Transverse colon (tissue), 4 donors: ENCODE measurements at regions not wholly inside any gene's neighbourhood (a gene's known extent, or its start where the extent isn't known, plus 50 kb on each side); places are given as distances from the start of the nearest gene placed in this dataset.

Source experiments
- DNase-seq: peaks from one replicate; pipeline ENCODE4 v3.0.0-alpha.2; 2019
- H3K27ac ChIP-seq, 4 donors: fragments of 200-600 bp; sonication (generic); 2 replicates each; pipeline ENCODE4 v1.5.1; 2016 to 2018; ENCODE audit warnings: inconsistent platforms in 4 of 4
- H3K27me3 ChIP-seq: fragments of 200-600 bp; sonication (generic); 2 replicates; pipeline ENCODE4 v1.5.1; 2017; ENCODE audit warnings: inconsistent platforms
- H3K36me3 ChIP-seq, 4 donors: fragments of 200-600 bp; sonication (generic); 2 replicates each; pipeline ENCODE4 v1.5.1; 2017 to 2019; ENCODE audit warnings: inconsistent platforms in 4 of 4
- H3K4me1 ChIP-seq, 4 donors: fragments of 200-600 bp; sonication (generic); 2 replicates each; pipeline ENCODE4 v1.5.1; 2017 to 2020; ENCODE audit warnings: inconsistent platforms in 4 of 4
- H3K4me3 ChIP-seq, 4 donors: fragments of 200-600 bp; sonication (generic); 1 replicate in 1 of 4; 2 replicates in 3 of 4; pipeline versions ENCODE4 v1.5.1 to v1.6.1; 2017 to 2019; ENCODE audit warnings: inconsistent platforms in 4 of 4
- H3K9me3 ChIP-seq, 2 donors: fragments of 200-600 bp; sonication (generic); 2 replicates each; pipeline ENCODE4 v1.5.1; 2017 to 2019; ENCODE audit warnings: inconsistent platforms in 2 of 2
- EP300 ChIP-seq: sonication (generic); formaldehyde crosslinking; IDR thresholded peaks from one replicate; pipeline ENCODE4 v1.6.1; 2017; ENCODE audit warnings: antibody characterized with exemption, low read depth
- POLR2A ChIP-seq: fragments of 450-650 bp; IDR thresholded peaks from one replicate; pipeline ENCODE4 v1.6.1; 2016; ENCODE audit warnings: antibody characterized with exemption, mild to moderate bottlenecking, moderate library complexity
- POLR2AphosphoS5 ChIP-seq, 3 donors: sonication (generic); formaldehyde crosslinking; IDR thresholded peaks; one replicate each; pipeline ENCODE4 v1.6.1; 2016; ENCODE audit warnings: antibody characterized with exemption in 3 of 3
- WGBS, 2 donors: methylation state at CpG; one replicate each; pipeline ENCODE4 v1.1.5; 2018; ENCODE audit warnings: low coverage in 1 of 2; 5-methylcytosine and 5-hydroxymethylcytosine counted together
- in situ Hi-C, 4 donors: fragments of 200-750 bp; cut with MboI; loops; one replicate each; pipeline versions ENCODE4 v1.15.0 to v1.15.1; 2017; ENCODE audit warnings: low sequenced_read_pairs in 3 of 4, low pct_ligation_motif_present in 1 of 4, low pct_unique_long_range_greater_than_20kb in 1 of 4
- intact Hi-C: fragments of 100-400 bp; cut with DNase I; formaldehyde crosslinking; loops from one replicate; pipeline ENCODE4 v1.15.1; 2023; ENCODE audit warnings: low total_unique reads
- TF ChIP-seq, protein P1 (sequence below), 5 experiments: fragments of 200-600 bp in 3 of 5; fragments of 450-650 bp in 2 of 5; sonication (generic) in 3 of 5; IDR thresholded peaks; 1 replicate in 2 of 5; 2 replicates in 3 of 5; pipeline ENCODE4 v1.5.1; 2016 to 2017; ENCODE audit warnings: antibody characterized with exemption in 5 of 5, inconsistent platforms in 3 of 5, mild to moderate bottlenecking in 2 of 5, moderate library complexity in 1 of 5

DNA sequence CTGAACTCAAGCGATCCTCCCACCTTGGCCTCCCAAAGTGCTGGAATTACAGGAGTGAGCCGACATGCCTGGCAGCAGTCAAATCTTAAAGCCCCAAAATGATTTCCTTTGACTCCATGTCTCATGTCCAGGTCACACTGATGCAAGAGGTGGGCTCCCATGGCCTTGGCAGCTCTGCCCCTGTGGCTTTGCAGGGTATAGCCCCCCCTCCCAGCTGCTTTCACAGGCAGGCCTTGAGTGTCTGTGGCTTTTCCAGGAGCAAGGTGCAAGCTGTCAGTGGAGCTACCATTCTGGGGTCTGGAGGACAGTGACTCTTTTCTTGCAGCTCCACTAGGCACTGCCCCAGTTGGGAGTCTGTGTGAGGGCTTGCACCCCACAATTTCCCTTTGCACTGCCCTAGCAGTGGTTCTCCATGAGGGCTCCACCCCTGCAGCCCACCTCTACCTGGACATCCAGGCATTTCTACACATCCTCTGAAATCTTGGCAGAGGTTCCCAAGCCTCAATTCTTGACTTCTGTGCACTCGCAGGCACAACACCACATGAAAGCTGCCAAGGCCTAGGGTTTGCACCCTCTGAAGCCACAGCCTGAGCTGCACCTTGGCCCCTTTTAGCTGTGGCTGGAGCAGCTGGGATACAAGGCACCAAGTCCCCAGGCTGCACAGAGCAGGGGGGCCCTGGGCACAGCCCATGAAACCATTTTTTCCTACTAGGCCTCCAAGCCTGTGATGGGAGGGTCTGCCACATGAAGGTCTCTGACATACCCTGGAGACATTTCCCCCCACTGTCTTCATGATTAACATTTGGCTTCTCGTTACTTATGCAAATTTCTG is 79.3 kb upstream of the ARL4D start:
- no peaks in the 10 kb centered on the region for H3K9me3 ChIP-seq
- no peak overlapping the region for H3K4me3 ChIP-seq
- 95 to 100% methylated on average over 1 to 4 of the region's 4 CpGs for WGBS, 2 donors
- no peaks in the 10 kb centered on the region for H3K4me1 ChIP-seq
- intact Hi-C loops (loop anchor here (10.0 kb wide), 1 partner anchor 305 kb away; no protein-coding TSS in a partner anchor), in situ Hi-C loops (loop anchor here in 1 of 4 donors (25.0 kb wide), 2 partner anchors 107 to 482 kb away; partner anchors contain the start of genes AOC2, PSME3 and TMEM106A)
- H3K27ac ChIP-seq: no peak overlapping the region
- H3K36me3 ChIP-seq: no peaks in the 10 kb centered on the region
- DNase-seq: no peak
- H3K27me3 ChIP-seq: no peaks in the 10 kb centered on the region
- TF ChIP-seq POLR2AphosphoS5 (IDR thresholded peaks at IDR 0.05): no peak
- TF ChIP-seq, protein P1, sequence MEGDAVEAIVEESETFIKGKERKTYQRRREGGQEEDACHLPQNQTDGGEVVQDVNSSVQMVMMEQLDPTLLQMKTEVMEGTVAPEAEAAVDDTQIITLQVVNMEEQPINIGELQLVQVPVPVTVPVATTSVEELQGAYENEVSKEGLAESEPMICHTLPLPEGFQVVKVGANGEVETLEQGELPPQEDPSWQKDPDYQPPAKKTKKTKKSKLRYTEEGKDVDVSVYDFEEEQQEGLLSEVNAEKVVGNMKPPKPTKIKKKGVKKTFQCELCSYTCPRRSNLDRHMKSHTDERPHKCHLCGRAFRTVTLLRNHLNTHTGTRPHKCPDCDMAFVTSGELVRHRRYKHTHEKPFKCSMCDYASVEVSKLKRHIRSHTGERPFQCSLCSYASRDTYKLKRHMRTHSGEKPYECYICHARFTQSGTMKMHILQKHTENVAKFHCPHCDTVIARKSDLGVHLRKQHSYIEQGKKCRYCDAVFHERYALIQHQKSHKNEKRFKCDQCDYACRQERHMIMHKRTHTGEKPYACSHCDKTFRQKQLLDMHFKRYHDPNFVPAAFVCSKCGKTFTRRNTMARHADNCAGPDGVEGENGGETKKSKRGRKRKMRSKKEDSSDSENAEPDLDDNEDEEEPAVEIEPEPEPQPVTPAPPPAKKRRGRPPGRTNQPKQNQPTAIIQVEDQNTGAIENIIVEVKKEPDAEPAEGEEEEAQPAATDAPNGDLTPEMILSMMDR (IDR thresholded peaks at IDR 0.05): no peak
- no peak for TF ChIP-seq EP300
- TF ChIP-seq POLR2A: no peak

DNA sequence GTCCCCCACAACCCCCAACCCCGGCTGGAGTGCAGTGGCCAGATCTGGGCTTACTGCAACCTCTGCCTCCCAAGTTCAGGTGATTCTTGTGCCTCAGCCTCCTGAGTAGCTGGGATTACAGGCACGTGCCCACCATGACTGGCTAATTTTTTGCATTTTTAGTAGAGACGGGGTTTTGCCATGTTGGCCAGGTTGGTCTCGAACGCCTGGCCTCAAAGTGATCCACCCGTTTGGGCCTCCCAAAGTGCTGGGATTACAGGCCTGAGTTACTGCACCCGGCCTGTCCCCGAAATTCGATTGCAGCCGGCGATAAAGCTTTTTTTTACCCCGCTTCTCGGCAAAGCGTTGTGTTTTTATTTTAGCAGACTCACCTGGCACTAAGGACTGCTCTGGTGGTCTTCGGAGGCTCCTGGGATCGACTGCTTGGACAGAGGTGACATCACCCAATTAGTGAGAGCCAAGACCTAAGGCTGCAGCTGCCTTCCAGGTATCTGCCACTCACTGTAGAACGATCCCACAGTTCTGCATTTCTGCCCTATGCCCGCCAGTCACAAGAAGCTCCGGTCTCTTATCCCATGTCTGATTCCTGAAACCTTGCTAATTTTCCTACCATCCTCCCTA is 82.2 kb upstream of the ARL4D start:
- WGBS, 2 donors: 68 to 82% methylated on average over 3 to 19 of the region's 19 CpGs
- Histone ChIP-seq H3K9me3 (no peaks in the 10 kb centered on the region), H3K36me3 (no peaks in the 10 kb centered on the region), H3K27me3 (no peaks in the 10 kb centered on the region), H3K4me1 (no peaks in the 10 kb centered on the region), H3K4me3 (no peak overlapping the region), H3K27ac (no peak overlapping the region)
- TF ChIP-seq, protein P1 (IDR thresholded peaks at IDR 0.05): no peak
- TF ChIP-seq POLR2A (no peak), EP300 (no peak), POLR2AphosphoS5 (IDR thresholded peaks at IDR 0.05) (no peak)
- in situ Hi-C loops (loop anchor here in 1 of 4 donors (25.0 kb wide), 2 partner anchors 104 to 479 kb away; partner anchors contain the start of genes AOC2, PSME3 and TMEM106A), intact Hi-C loops (loop anchor here (10.0 kb wide), 1 partner anchor 302 kb away; no protein-coding TSS in a partner anchor)
- DNase-seq: no peak

DNA sequence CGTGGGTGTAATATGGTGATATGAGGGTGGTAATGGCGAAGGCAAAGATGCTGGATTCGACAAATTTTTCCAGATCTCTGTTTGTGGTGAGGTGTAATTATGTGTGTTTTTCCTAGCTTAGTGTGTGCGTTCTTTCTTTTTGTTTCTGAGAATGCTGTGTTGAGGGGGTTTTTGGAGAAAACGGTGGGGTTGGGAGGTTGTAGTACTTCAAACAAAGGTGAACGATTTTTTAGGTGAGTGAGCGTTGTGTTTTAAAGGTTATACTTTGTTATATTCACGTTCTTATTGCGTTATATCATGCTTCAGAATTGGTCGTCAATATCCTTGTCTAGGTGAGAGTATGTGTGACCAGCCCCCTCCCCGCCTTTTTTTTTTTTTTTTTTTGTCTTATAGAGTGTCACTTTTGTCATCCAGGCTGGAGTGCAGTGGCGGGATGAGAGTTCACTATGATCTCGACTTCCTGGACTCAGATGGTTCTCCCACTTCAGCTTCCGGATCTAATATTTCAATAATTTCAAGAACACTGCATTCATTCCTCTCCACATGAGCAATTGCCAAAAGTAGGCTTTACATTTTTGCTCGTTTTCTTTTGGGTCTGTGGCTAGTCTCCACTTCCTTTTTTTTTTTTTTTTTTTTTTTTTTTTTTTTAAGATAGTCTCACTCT is 82.2 kb upstream of the RNU2-1 start:
- no peak overlapping the region for H3K27ac ChIP-seq
- no peak for DNase-seq
- in situ Hi-C loops (loop anchor here in 1 of 4 donors (25.0 kb wide), 2 partner anchors 104 to 479 kb away; partner anchors contain the start of genes AOC2, PSME3 and TMEM106A), intact Hi-C loops (loop anchor here (10.0 kb wide), 1 partner anchor 301 kb away; no protein-coding TSS in a partner anchor)
- no peak for TF ChIP-seq EP300
- TF ChIP-seq POLR2AphosphoS5 (IDR thresholded peaks at IDR 0.05): no peak
- TF ChIP-seq POLR2A: no peak
- TF ChIP-seq, protein P1 (IDR thresholded peaks at IDR 0.05): no peak
- 2 to 3% methylated on average over 11 to 15 of the region's 15 CpGs for WGBS, 2 donors
- H3K27me3 ChIP-seq: no peaks in the 10 kb centered on the region
- no peaks in the 10 kb centered on the region for H3K4me1 ChIP-seq
- no peaks in the 10 kb centered on the region for H3K36me3 ChIP-seq
- no peaks in the 10 kb centered on the region for H3K9me3 ChIP-seq
- no peak overlapping the region for H3K4me3 ChIP-seq

DNA sequence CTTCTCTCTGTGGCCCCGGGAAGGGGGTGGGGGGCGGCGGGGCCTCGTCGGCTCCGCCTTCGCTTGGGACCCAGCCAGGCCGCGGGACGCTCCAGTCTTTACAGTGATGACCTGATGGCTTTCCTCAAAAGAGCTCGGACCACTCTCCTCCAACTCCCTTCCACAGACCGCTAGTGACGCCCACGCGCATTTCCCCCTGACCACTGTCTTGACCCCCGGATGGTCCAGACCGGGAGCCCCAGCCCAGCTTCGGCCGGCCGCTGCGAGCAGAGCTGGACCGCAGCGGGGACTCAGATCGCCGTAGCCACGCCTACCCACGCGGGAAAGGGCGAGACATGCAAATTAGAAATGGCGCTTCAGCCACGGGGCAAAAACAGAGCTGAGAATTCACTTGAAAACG is 81.6 kb upstream of the RNU2-1 start:
- no peak for DNase-seq
- H3K9me3 ChIP-seq: no peaks in the 10 kb centered on the region
- no peak overlapping the region for H3K27ac ChIP-seq
- in situ Hi-C loops (loop anchor here in 1 of 4 donors (25.0 kb wide), 2 partner anchors 103 to 478 kb away; partner anchors contain the start of genes AOC2, PSME3 and TMEM106A), intact Hi-C loops (loop anchor here (10.0 kb wide), 1 partner anchor 301 kb away; no protein-coding TSS in a partner anchor)
- TF ChIP-seq POLR2AphosphoS5 (IDR thresholded peaks at IDR 0.05): no peak
- no peak for TF ChIP-seq EP300
- TF ChIP-seq, protein P1 (IDR thresholded peaks at IDR 0.05): no peak
- no peak for TF ChIP-seq POLR2A
- no peaks in the 10 kb centered on the region for H3K36me3 ChIP-seq
- 0% methylated on average over 27 of the region's 32 CpGs; no CpG with 5 or more reads in 1 of the 2 donors for WGBS, 2 donors
- no peak overlapping the region for H3K4me3 ChIP-seq
- H3K27me3 ChIP-seq: no peaks in the 10 kb centered on the region
- no peaks in the 10 kb centered on the region for H3K4me1 ChIP-seq
